GM12891 (cell line): ENCODE measurements at regions not wholly inside any gene's neighbourhood (a gene's known extent, or its start where the extent isn't known, plus 50 kb on each side); places are given as distances from the start of the nearest gene placed in this dataset.

ENCODE experiments used
- PAX5 ChIP-seq: IDR thresholded peaks from 2 replicates; pipeline ENCODE4 v1.6.1; 2011; ENCODE audit warnings: low read length, moderate library complexity, mild to moderate bottlenecking; ENCODE audit not compliant: insufficient read depth, severe bottlenecking
- POLR2A ChIP-seq: IDR thresholded peaks from 2 replicates; pipeline ENCODE4 v1.6.1; 2011; ENCODE audit warnings: low read depth, low read length, control low read depth
- POLR2AphosphoS5 ChIP-seq: IDR thresholded peaks from 2 replicates; pipeline ENCODE4 v1.6.1; 2011; ENCODE audit warnings: low read depth, low read length, control low read depth
- POU2F2 ChIP-seq: IDR thresholded peaks from 2 replicates; pipeline ENCODE4 v1.6.1; 2011; ENCODE audit warnings: low read depth, mild to moderate bottlenecking, control low read depth, low read length, moderate library complexity
- SPI1 ChIP-seq: IDR thresholded peaks from 2 replicates; pipeline ENCODE4 v1.6.1; 2011; ENCODE audit warnings: low read depth, low read length, control low read depth
- TAF1 ChIP-seq: IDR thresholded peaks from 2 replicates; pipeline ENCODE4 v1.6.1; 2011; ENCODE audit warnings: low read depth, low read length, control low read depth

DNA sequence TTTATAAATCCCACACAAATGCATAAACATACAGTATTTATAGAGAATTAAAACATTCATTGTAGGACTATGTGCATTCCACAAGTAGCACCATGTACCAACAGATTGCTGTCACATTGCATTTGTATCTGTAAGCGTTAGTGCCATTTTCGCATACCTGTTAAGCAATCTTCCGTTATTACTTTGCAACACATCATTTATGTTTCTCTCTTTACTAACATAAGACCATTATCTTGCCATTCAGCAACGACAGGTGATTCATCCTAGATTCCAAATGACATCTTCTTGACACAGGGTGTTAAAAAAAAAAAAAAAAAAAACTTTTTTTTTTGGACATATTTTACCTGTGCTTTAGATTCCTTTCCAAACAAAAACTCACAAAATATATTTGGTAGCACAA is 511.8 kb downstream of the ELAVL2 start:
- TF ChIP-seq POLR2A (no peak), SPI1 (no peak), POLR2AphosphoS5 (no peak), PAX5 (no peak), TAF1 (no peak), POU2F2 (no peak)
